ENCODE measurements at regions not wholly inside any gene's neighbourhood (a gene's known extent, or its start where the extent isn't known, plus 50 kb on each side); places are given as distances from the start of the nearest gene placed in this dataset.

GRCh38 chr6:113288409-113288808 is 568.7 kb upstream of the MARCKS start:
- no peak overlapping the region for H3K4me3 Mint-ChIP-seq (ENCODE audit: unreplicated experiment)
- no peak for DNase-seq (ENCODE audit: low read depth)
- H3K4me1 Mint-ChIP-seq (ENCODE audit: low read depth, unreplicated experiment) = peaks cover 3% of the 10 kb centered on the region
- no peaks in the 10 kb centered on the region for H3K36me3 Mint-ChIP-seq (ENCODE audit: low read depth, unreplicated experiment)
- no peak overlapping the region for H2AFZ ChIP-seq (ENCODE audit: low read depth, low read length)
- H3K4me1 ChIP-seq (ENCODE audit: insufficient read depth, low read length) = no peaks in the 10 kb centered on the region
- H3K79me2 ChIP-seq (ENCODE audit: insufficient read depth, low read length) = no peaks in the 10 kb centered on the region
- H3K27me3 Mint-ChIP-seq (ENCODE audit: low read depth, unreplicated experiment) = no peaks in the 10 kb centered on the region
- TF ChIP-seq CTCF (IDR thresholded peaks at IDR 0.05; ENCODE audit: insufficient read depth, low read depth, low read length) (no peak), EZH2 (IDR thresholded peaks at IDR 0.05; ENCODE audit: insufficient read depth, low read length) (no peak)
- no peak overlapping the region for H3K4me2 ChIP-seq (ENCODE audit: low read length)
- peaks cover 14% of the 10 kb centered on the region for H3K9me3 Mint-ChIP-seq (ENCODE audit: unreplicated experiment)
- H3K9me3 ChIP-seq (ENCODE audit: insufficient read depth, low read depth, low read length) = no peaks in the 10 kb centered on the region
- no peaks in the 10 kb centered on the region for H3K27me3 ChIP-seq (ENCODE audit: insufficient read depth, low read length)
- no peaks in the 10 kb centered on the region for H3K36me3 ChIP-seq (ENCODE audit: insufficient read depth, low read length)
- no peaks in the 10 kb centered on the region for H4K20me1 ChIP-seq (ENCODE audit: insufficient read depth, low read length)
- no peak overlapping the region for H3K4me3 ChIP-seq (ENCODE audit: insufficient read depth, low read depth, low read length)
- no peak overlapping the region for H3K27ac Mint-ChIP-seq (ENCODE audit: unreplicated experiment)
- no peak overlapping the region for H3K27ac ChIP-seq (ENCODE audit: low read depth, low read length)
- no peak for FAIRE-seq
- H3K9ac ChIP-seq (ENCODE audit: low read length) = no peak overlapping the region

- Histone ChIP-seq H3K27me3 (ENCODE audit: insufficient read depth, low read length) (no peaks in the 10 kb centered on the region), H3K4me3 (ENCODE audit: insufficient read depth, low read depth, low read length) (no peak overlapping the region), H3K27ac (ENCODE audit: low read depth, low read length) (no peak overlapping the region), H3K79me2 (ENCODE audit: insufficient read depth, low read length) (no peaks in the 10 kb centered on the region), H3K4me2 (ENCODE audit: low read length) (no peak overlapping the region), H4K20me1 (ENCODE audit: insufficient read depth, low read length) (no peaks in the 10 kb centered on the region), H3K4me1 (ENCODE audit: insufficient read depth, low read length) (no peaks in the 10 kb centered on the region), H3K9ac (ENCODE audit: low read length) (no peak overlapping the region), H3K9me3 (ENCODE audit: insufficient read depth, low read depth, low read length) (no peaks in the 10 kb centered on the region), H2AFZ (ENCODE audit: low read depth, low read length) (no peak overlapping the region), H3K36me3 (ENCODE audit: insufficient read depth, low read length) (no peaks in the 10 kb centered on the region)
- FAIRE-seq = no peak
- H3K4me1 Mint-ChIP-seq (ENCODE audit: low read depth, unreplicated experiment) = peaks cover 3% of the 10 kb centered on the region
- no peak overlapping the region for H3K4me3 Mint-ChIP-seq (ENCODE audit: unreplicated experiment)
- H3K27me3 Mint-ChIP-seq (ENCODE audit: low read depth, unreplicated experiment) = no peaks in the 10 kb centered on the region
- no peak overlapping the region for H3K27ac Mint-ChIP-seq (ENCODE audit: unreplicated experiment)
- DNase-seq (ENCODE audit: low read depth) = no peak
- H3K36me3 Mint-ChIP-seq (ENCODE audit: low read depth, unreplicated experiment) = no peaks in the 10 kb centered on the region
- peaks cover 14% of the 10 kb centered on the region for H3K9me3 Mint-ChIP-seq (ENCODE audit: unreplicated experiment)
- no peak for TF ChIP-seq CTCF (IDR thresholded peaks at IDR 0.05; ENCODE audit: insufficient read depth, low read depth, low read length)
- TF ChIP-seq EZH2 (IDR thresholded peaks at IDR 0.05; ENCODE audit: insufficient read depth, low read length) = no peak
Measured at GRCh38 chr6:113289166-113289565, 568.0 kb upstream of the MARCKS start.

- H3K27me3 ChIP-seq (ENCODE audit: insufficient read depth, low read length) = no peaks in the 10 kb centered on the region
- H3K9ac ChIP-seq (ENCODE audit: low read length) = no peak overlapping the region
Measured at GRCh38 chr6:113290684-113291083, 566.5 kb upstream of the MARCKS start.

More at GRCh38 chr6:113290684-113291083, 566.5 kb upstream of the MARCKS start:
- H3K36me3 ChIP-seq (ENCODE audit: insufficient read depth, low read length) = no peaks in the 10 kb centered on the region
- H3K4me3 ChIP-seq (ENCODE audit: insufficient read depth, low read depth, low read length) = no peak overlapping the region
- no peaks in the 10 kb centered on the region for H4K20me1 ChIP-seq (ENCODE audit: insufficient read depth, low read length)
- DNase-seq (ENCODE audit: low read depth) (peak; percentile 8), FAIRE-seq (peak; percentile 58)
- no peak overlapping the region for H3K4me2 ChIP-seq (ENCODE audit: low read length)
- no peaks in the 10 kb centered on the region for H3K4me1 ChIP-seq (ENCODE audit: insufficient read depth, low read length)
- peaks cover 3% of the 10 kb centered on the region for H3K4me1 Mint-ChIP-seq (ENCODE audit: low read depth, unreplicated experiment)
- no peak overlapping the region for H2AFZ ChIP-seq (ENCODE audit: low read depth, low read length)
- no peaks in the 10 kb centered on the region for H3K79me2 ChIP-seq (ENCODE audit: insufficient read depth, low read length)
- H3K27ac Mint-ChIP-seq (ENCODE audit: unreplicated experiment) = no peak overlapping the region
- no peak overlapping the region for H3K27ac ChIP-seq (ENCODE audit: low read depth, low read length)
- H3K27me3 Mint-ChIP-seq (ENCODE audit: low read depth, unreplicated experiment) = no peaks in the 10 kb centered on the region
- no peaks in the 10 kb centered on the region for H3K36me3 Mint-ChIP-seq (ENCODE audit: low read depth, unreplicated experiment)
- TF ChIP-seq CTCF (IDR thresholded peaks at IDR 0.05; ENCODE audit: insufficient read depth, low read depth, low read length) (no peak), EZH2 (IDR thresholded peaks at IDR 0.05; ENCODE audit: insufficient read depth, low read length) (no peak)
- peaks cover 14% of the 10 kb centered on the region for H3K9me3 Mint-ChIP-seq (ENCODE audit: unreplicated experiment)
- H3K9me3 ChIP-seq (ENCODE audit: insufficient read depth, low read depth, low read length) = no peaks in the 10 kb centered on the region
- H3K4me3 Mint-ChIP-seq (ENCODE audit: unreplicated experiment) = no peak overlapping the region
